SH-SY5Y (cell line): ENCODE measurements at regions not wholly inside any gene's neighbourhood (a gene's known extent, or its start where the extent isn't known, plus 50 kb on each side); places are given as distances from the start of the nearest gene placed in this dataset.

Source experiments
- GATA2 ChIP-seq: IDR thresholded peaks from 2 replicates; pipeline ENCODE4 v1.6.1; 2011; ENCODE audit warnings: mild to moderate bottlenecking, low read depth, low read length
- GATA3 ChIP-seq: IDR thresholded peaks from 2 replicates; pipeline ENCODE4 v1.6.1; 2011; ENCODE audit warnings: low read depth, mild to moderate bottlenecking, low read length, moderate library complexity

DNA sequence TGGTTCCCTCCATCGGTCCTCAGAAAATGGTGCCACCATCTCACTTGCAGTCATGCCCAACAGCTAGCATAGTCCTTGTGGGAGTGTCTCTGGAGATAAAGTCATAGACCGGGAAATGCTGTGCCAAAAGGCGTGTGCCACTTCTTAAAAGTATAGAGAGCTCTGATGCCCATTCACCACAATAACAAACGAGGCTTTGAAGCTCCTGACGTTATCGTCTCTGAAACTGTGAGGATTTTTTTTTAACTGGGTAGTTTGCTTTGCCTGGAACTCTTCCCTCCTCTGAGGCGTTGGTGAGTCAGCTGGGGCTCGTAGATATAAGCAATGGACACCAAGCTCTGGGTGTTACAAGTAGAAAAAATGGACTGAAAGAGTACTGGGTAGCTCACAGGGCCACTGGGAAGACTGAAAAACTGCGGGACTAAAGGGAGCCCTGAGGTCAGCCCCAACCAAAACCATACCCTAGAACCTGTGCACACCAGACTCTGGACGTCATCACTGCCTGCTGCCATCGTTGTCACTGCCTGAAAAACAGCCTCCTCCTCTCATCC lies 89.4 kb upstream of the TRIM2 start:
- no peak for TF ChIP-seq GATA3
- TF ChIP-seq GATA2: no peak
